Amniotic epithelial cell (primary cell): ENCODE measurements at regions not wholly inside any gene's neighbourhood (a gene's known extent, or its start where the extent isn't known, plus 50 kb on each side); places are given as distances from the start of the nearest gene placed in this dataset.

Experiments used
- DNase-seq: peaks from one replicate; pipeline ENCODE4 v3.0.0-alpha.2; 2010; ENCODE audit warnings: low read depth

GRCh38 chr18:39527465-39527864 lies 1961.9 kb upstream of the CELF4 start:
- DNase-seq, result no peak

- no peak for DNase-seq
These were observed 1958.8 kb upstream of the CELF4 start for GRCh38 chr18:39524370-39524769.

GRCh38 chr18:39523281-39523680 lies 1957.7 kb upstream of the CELF4 start:
- peak; percentile 52 for DNase-seq

DNA sequence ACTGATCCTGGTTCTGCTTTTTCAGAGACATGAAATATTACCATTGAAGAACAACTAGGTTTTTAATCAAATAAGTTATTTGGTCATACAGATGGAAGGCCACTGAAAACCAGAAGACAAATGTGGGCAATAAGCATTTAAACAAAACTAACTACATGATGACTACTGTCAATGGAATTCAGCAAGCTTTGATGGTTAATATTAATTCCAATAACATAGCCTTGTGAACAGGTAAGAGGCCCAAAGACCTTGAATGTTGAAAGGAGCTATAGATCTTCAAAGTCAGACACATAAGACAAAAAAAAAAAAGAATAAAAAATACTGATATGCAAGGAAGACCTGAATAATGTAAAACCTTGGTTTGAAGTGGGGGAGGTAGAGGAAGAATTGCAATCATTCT lies 1955.6 kb upstream of the CELF4 start:
- DNase-seq, result no peak

DNA sequence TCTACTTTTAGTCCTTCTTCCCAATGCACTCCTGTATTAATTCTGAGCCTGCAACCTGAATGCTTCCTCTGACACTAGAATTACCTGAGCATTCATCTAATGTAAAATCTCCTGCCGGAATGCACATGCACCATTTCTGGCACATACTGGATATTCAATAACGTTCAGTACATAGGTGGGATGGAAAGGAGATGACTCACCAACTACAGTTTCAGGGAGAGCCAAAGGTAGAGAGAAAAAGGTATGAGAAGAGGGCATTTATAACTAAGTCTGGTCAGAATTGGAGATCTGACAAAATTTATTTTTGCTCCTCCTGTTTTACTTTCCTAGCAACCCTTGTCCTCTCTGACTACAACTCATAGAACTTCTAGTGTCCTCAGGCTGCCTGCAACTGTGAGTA lies 1954.1 kb upstream of the CELF4 start:
- DNase-seq, result no peak

DNA sequence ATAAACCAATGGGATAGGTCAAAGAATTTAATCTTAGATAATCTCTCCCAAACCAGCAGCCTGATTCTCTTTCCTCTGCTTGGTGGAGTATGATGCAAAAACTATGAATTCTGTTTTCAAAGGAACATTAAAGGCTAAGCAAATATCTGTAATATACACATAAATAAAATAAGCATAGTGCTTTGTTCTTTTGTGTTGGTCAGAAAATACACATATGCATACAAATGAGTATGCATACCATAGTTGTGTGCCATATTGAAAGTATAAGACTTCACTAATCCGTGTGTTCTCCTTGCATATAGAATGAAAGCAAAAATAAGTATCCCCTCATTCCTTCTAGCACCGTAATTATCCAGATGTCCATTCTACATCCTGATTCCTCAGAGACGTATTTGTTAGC lies 1949.7 kb upstream of the CELF4 start:
- no peak for DNase-seq

- DNase-seq, result no peak
These were observed 1947.6 kb upstream of the CELF4 start for GRCh38 chr18:39513186-39513585.

GRCh38 chr18:39506581-39507330 lies 1941.2 kb upstream of the CELF4 start:
- DNase-seq, result no peak

DNA sequence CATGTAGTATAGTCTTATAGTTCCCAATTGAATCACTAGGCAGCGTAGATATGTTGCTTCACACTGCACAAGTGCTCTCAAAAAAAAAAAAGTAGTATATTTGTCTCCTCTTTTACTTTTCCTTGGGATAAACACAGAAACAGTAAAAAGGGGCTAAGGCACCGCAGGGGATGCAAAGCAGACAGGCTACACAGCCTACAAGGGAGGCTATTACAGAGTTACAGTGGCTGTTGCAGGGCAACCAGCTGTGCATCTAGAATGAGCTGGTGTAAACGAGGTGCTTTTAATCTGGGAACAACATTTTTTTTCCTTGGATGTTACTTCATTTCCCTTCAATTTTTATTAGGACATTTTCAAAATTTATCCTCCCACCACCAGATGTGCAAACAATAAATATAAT lies 1934.7 kb upstream of the CELF4 start:
- no peak for DNase-seq

- DNase-seq, result no peak
These were observed 1932.2 kb upstream of the CELF4 start for GRCh38 chr18:39497821-39498220.

GRCh38 chr18:39496986-39497385 lies 1931.4 kb upstream of the CELF4 start:
- no peak for DNase-seq

DNA sequence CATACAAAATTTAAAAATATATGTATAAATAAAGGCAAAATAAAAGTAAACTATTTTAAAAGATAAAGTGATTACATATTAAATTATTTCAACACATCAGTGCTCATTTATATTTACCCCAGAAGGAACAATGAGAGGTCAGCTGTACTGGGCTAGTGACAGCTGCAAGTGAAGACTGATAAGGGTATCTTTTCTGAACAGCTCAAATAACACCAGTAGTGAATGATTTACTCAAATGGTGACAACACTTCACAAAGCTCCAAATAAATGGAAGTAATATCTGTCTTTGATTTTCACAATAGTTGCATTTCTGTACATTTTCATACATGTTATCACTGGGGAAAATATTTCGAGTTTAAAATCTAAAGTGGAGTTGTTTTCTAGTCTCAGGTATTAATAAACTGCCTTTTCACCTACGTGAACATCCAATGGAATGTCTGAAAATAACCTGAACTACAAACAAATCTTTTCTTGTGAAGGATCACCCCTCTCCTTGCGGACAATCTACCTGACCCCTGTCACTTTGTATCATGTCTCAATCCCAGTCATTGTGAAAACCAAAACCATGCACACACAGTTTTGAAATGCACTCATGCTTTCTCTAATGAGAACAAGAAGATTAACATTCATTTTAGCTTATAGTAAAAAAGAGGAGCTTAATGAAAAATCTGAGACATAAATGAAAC lies 1928.8 kb upstream of the CELF4 start:
- no peak for DNase-seq

GRCh38 chr18:39491408-39491807 lies 1925.8 kb upstream of the CELF4 start:
- no peak for DNase-seq

DNA sequence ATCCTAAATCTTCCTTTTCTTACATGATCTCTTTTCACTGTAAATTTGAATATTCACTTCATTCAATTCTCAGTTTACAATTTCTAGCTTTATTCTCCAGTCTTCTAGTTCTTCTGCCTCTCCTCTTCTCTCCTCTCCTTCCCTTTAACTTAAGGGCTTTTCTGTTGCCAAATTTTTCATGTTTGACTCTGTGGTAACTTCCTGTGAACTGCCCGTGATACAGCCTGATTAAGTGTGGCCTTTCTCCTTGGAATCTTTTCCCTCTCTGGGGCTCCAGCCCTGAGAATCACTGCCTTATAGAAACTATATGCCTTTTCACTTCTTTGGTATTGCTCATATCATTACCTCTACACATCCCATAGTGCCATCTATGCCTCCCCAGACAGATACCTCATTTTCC lies 1923.8 kb upstream of the CELF4 start:
- peak; percentile 10 for DNase-seq

DNA sequence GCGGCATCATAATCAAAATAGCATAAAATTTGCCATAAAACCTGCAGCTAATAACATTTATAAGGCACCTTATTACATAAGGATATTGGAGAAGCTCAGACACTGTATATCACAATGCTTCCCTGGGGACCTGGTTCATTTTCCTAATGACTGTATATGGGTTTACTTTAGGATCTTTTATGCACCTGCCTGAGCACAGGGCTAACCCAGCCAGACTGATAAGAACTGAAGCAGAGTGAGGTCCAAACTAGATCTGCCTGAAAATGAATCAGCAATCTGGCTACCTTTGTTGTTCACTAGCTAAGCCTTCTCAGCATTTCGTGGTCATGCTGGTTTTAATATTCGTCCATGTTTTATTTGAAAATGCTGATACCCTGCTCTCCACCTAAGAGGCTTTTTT lies 1922.3 kb upstream of the CELF4 start:
- no peak for DNase-seq

DNA sequence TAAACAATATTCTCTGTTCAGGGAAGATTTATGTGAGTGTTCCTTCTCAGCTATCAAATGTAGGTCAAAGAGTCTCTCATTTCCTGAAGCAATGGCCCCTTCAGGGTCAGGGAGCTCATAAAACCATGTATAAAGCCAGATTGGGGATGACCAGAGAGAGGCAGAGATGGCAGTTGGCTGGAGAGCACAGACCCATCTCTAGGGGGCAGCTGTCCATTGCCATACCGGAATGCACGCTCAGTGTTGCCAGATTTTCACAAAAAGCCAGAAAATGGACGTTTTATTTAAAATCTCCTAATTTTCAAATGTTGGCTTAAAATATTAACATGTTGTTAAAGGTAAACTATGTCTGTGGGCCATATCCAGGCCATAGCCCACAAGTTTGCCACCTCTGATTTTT lies 1920.7 kb upstream of the CELF4 start:
- peak; percentile 9 for DNase-seq

- DNase-seq, result peak; percentile 73
These were observed 1920.1 kb upstream of the CELF4 start for GRCh38 chr18:39485696-39486095.

- DNase-seq, result peak; percentile 40
These were observed 1915.7 kb upstream of the CELF4 start for GRCh38 chr18:39481281-39481680.

DNA sequence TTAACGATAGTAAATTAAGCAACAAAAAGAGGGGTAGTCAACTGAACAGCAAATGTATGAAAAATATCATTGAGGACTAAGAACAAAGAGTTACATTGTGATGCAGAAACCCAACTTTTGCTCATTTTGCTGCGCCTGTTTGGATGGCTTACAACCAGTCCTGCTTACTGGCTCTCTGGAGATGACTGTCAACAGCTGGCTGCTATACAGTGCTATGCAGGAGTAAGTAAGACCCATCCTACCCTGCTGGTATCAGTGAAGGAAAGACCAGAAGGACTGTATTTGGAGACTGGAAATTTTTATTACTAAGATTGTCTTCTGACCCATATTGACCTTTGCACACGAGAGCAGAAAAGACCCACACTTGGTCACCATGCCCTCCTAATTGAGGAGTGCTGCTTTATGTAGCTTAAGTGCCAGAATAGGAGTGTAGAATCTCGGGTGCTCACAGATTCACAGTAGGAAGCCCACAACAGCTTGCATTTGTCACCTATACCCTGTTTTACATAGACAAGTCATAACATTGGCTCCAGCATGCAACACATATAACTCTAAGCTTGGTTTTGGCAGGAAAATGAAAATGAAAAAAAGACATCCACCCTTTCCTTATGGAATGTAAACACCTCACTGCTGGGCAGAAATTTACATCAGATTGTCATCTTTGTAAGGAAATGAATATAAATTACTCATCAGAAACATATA lies 1915.0 kb upstream of the CELF4 start:
- no peak for DNase-seq

GRCh38 chr18:39464006-39464405 lies 1898.4 kb upstream of the CELF4 start:
- peak; percentile 35 for DNase-seq

DNA sequence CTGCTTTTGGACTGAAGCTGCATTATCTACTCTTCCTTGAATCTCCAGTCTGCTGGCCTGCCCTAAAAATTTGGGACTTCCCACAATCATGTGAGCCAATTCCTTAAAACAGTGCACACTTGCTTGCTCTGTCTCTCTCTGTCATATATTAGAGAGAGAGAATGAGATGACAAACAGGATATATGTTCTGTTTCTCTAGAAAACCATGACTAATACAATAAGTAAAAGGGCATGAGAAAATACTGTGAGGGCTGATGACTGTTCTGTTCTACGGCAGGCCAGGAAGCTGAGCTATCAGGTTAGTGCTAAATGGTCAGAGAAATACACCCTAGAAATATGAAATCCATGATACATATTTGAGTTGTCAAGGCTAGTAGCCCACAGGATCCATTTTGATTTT lies 1896.8 kb upstream of the CELF4 start:
- DNase-seq, result peak; percentile 71

DNA sequence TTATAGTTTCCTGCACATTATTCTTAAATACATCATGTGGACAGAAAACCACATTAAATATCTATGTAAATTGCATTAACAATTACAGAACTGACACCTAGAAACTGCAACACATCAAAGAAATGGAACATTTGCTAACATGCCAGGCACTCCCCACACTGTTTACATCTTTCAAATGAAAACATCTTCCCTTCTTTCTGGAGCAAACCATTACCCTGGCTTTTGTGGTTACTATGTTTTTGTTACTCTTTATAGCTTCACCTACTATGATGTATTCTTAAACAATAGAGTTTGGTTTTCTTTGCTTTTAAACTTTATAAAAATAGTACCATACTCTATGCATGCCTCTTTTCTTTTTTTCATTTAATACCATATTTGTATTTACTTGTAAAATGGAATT lies 1894.5 kb upstream of the CELF4 start:
- peak; percentile 14 for DNase-seq

DNA sequence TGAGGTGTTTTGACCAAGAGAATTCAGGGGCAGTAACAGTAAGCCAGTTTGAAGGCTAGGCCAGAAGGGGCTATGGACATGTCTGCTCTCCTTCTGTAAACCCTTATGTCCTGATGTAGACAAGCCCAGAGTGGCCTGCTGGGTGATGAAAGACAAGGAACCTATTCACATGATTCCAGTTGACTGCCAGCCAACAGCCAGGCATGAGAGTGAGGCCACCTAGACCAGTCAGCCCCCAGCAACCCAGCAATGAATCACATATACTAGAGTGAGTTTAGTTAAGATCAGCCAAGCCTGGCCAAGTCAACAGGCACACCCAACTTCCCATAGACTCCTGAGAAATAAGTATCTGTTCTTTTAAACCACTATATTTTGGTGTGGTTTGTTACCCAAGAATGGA lies 1889.7 kb upstream of the CELF4 start:
- peak; percentile 66 for DNase-seq
